Astrocyte (in vitro differentiated cells and primary cell): ENCODE measurements at regions not wholly inside any gene's neighbourhood (a gene's known extent, or its start where the extent isn't known, plus 50 kb on each side); places are given as distances from the start of the nearest gene placed in this dataset.

Source experiments
- DNase-seq: peaks from one replicate; pipeline ENCODE4 v3.0.0-alpha.2; 2010; ENCODE audit warnings: low read depth
- FAIRE-seq: peaks from 2 replicates; lab custom pipeline; 2011; peaks lifted over from hg19 to GRCh38; lab: Jason Lieb, UNC
- H2AFZ ChIP-seq: 2 replicates; pipeline ENCODE4 v1.6.0; 2012; ENCODE audit warnings: low read depth, low read length, inconsistent platforms
- H3K27ac ChIP-seq: 2 replicates; pipeline ENCODE4 v1.5.1; 2011; ENCODE audit warnings: low read depth, low read length, inconsistent platforms
- H3K27me3 ChIP-seq: 2 replicates; pipeline ENCODE4 v1.6.0; 2011; ENCODE audit warnings: low read length, inconsistent platforms; ENCODE audit not compliant: insufficient read depth
- H3K36me3 ChIP-seq: 2 replicates; pipeline ENCODE4 v1.5.1; 2011; ENCODE audit warnings: low read length, inconsistent platforms; ENCODE audit not compliant: insufficient read depth
- H3K4me1 ChIP-seq: 2 replicates; pipeline ENCODE4 v1.5.1; 2011; ENCODE audit warnings: low read length, inconsistent platforms; ENCODE audit not compliant: insufficient read depth
- H3K4me2 ChIP-seq: 2 replicates; pipeline ENCODE4 v1.6.0; 2012; ENCODE audit warnings: low read length, inconsistent platforms
- H3K4me3 ChIP-seq: 2 replicates; pipeline ENCODE4 v1.5.1; 2011; ENCODE audit warnings: low read depth, mild to moderate bottlenecking, low read length, inconsistent platforms; ENCODE audit not compliant: insufficient read depth
- H3K79me2 ChIP-seq: 2 replicates; pipeline ENCODE4 v1.6.0; 2012; ENCODE audit warnings: mild to moderate bottlenecking, low read length, inconsistent platforms; ENCODE audit not compliant: insufficient read depth
- H3K9ac ChIP-seq: 2 replicates; pipeline ENCODE4 v1.6.0; 2012; ENCODE audit warnings: mild to moderate bottlenecking, low read length, inconsistent platforms
- H3K9me3 ChIP-seq: 2 replicates; pipeline ENCODE4 v1.5.1; 2012; ENCODE audit warnings: low read depth, mild to moderate bottlenecking, low read length, inconsistent platforms; ENCODE audit not compliant: insufficient read depth
- H4K20me1 ChIP-seq: 2 replicates; pipeline ENCODE4 v1.6.0; 2012; ENCODE audit warnings: low read length, inconsistent platforms; ENCODE audit not compliant: insufficient read depth
- H3K27ac Mint-ChIP-seq: one replicate; pipeline ENCODE4 v1.8.0; 2021; ENCODE audit warnings: mild to moderate bottlenecking, mixed read lengths; ENCODE audit not compliant: unreplicated experiment
- H3K27me3 Mint-ChIP-seq: one replicate; pipeline ENCODE4 v1.8.0; 2021; ENCODE audit warnings: low read depth, mixed read lengths; ENCODE audit not compliant: unreplicated experiment
- H3K36me3 Mint-ChIP-seq: one replicate; pipeline ENCODE4 v1.8.0; 2021; ENCODE audit warnings: low read depth, mixed read lengths; ENCODE audit not compliant: unreplicated experiment
- H3K4me1 Mint-ChIP-seq: one replicate; pipeline ENCODE4 v1.8.0; 2021; ENCODE audit warnings: low read depth, mixed read lengths; ENCODE audit not compliant: unreplicated experiment
- H3K4me3 Mint-ChIP-seq: one replicate; pipeline ENCODE4 v1.8.0; 2021; ENCODE audit warnings: mild to moderate bottlenecking, moderate library complexity, mixed read lengths; ENCODE audit not compliant: unreplicated experiment
- H3K9me3 Mint-ChIP-seq: one replicate; pipeline ENCODE4 v1.8.0; 2021; ENCODE audit warnings: mild to moderate bottlenecking, mixed read lengths; ENCODE audit not compliant: unreplicated experiment
- CTCF ChIP-seq: IDR thresholded peaks from 2 replicates; pipeline ENCODE4 v1.5.1; 2011; ENCODE audit warnings: low read depth, mild to moderate bottlenecking, inconsistent platforms, low read length, moderate library complexity; ENCODE audit not compliant: insufficient read depth
- EZH2 ChIP-seq: IDR thresholded peaks from 2 replicates; pipeline ENCODE4 v1.6.1; 2012; ENCODE audit warnings: mild to moderate bottlenecking, low read length, inconsistent platforms; ENCODE audit not compliant: insufficient read depth

DNA sequence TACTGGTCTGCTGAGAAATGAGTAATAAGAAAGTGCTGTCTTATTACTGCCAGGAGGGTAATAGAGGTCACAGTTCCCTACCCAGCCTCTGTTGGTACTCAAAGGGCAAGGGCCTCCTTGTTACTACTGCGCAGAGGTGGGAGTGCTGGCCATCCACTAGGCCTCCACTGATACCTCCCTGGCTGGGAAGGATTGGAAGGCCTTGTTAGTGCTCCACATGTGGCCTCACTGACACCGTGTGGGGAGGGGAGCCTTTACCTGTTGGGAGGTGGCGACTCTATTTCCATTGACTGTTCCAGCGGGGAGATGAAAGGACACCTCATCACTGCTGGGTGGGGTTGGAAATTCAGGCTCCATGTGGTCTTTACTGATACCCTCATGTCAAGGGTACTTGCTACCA, 57.8 kb upstream of the USP24 start:
- Mint-ChIP-seq H3K4me3 (no peak overlapping the region), H3K9me3 (no peaks in the 10 kb centered on the region), H3K36me3 (no peaks in the 10 kb centered on the region), H3K27ac (no peak overlapping the region), H3K4me1 (peaks cover 22% of the 10 kb centered on the region), H3K27me3 (no peaks in the 10 kb centered on the region)
- TF ChIP-seq EZH2 (no peak), CTCF (no peak)
- DNase-seq = no peak
- Histone ChIP-seq H3K4me1 (peaks cover 28% of the 10 kb centered on the region), H3K4me3 (no peak overlapping the region), H3K36me3 (no peaks in the 10 kb centered on the region), H3K79me2 (no peaks in the 10 kb centered on the region), H3K9ac (no peak overlapping the region), H3K4me2 (no peak overlapping the region), H3K9me3 (no peaks in the 10 kb centered on the region), H2AFZ (no peak overlapping the region), H3K27ac (no peak overlapping the region), H4K20me1 (no peaks in the 10 kb centered on the region), H3K27me3 (no peaks in the 10 kb centered on the region)
- no peak for FAIRE-seq
